GM12874 (cell line): ENCODE measurements at regions not wholly inside any gene's neighbourhood (a gene's known extent, or its start where the extent isn't known, plus 50 kb on each side); places are given as distances from the start of the nearest gene placed in this dataset.

Experiments
- CTCF ChIP-seq: IDR thresholded peaks from 2 replicates; pipeline ENCODE4 v1.5.1; 2011; ENCODE audit warnings: low read depth, mild to moderate bottlenecking, control low read depth, low read length, moderate library complexity; ENCODE audit not compliant: insufficient read depth

DNA sequence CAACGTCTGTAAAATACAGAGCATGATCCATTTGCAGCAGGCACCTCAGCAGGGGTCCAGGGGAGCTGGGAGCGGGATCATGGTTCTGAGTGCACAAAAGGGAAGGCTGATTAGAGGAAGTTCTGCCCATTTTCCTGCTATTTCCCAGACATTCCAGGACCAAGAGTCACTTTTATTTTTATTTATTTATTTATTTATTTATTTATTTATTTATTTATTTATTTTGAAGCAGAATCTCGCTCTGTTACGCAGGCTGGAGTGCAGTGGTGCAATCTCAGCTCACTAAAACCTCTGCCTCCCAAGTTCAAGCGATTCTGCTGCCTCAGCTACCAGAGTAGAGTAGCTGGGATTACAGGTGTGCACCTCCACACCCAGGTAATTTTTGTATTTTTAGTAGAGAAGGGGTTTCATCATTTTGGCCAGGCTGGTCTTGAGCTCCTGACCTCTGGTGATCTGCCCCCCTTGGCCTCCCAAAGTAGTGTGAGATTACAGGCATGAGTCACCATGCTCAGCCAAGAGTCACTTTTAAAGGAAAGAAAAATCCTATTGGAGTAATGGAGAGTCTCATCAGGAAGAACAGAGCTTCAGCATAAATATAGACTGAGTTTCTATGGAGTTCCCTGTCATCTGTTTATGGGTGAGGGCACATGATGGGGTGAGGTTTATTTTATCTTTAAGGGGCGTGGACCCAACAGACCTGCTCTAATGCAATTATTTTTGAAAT lies 355.2 kb downstream of the HAPSTR1 start:
- TF ChIP-seq CTCF = no peak

GRCh38 chr16:9447195-9447551 lies 355.7 kb downstream of the HAPSTR1 start:
- no peak for TF ChIP-seq CTCF

DNA sequence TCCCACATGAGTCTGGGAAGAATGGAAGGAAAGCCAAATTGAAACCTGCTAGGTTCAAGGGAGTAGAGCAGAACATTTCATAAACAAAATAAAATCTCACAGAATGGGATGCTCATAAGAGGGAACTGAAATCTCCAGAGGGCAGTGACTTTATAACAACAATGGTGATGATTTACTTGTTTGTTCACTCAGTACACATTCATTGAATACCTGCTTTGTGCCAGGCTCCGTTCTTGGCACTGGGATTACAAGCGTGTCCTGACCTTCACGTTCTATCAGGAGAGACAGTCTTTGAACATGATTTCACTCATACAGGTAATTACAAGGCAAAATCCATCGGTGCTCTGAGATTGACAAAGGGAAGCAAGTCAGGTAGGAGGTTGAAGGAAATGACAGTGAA lies 356.3 kb downstream of the HAPSTR1 start:
- TF ChIP-seq CTCF = no peak

GRCh38 chr16:9449597-9449996 lies 358.2 kb downstream of the HAPSTR1 start:
- TF ChIP-seq CTCF = no peak

DNA sequence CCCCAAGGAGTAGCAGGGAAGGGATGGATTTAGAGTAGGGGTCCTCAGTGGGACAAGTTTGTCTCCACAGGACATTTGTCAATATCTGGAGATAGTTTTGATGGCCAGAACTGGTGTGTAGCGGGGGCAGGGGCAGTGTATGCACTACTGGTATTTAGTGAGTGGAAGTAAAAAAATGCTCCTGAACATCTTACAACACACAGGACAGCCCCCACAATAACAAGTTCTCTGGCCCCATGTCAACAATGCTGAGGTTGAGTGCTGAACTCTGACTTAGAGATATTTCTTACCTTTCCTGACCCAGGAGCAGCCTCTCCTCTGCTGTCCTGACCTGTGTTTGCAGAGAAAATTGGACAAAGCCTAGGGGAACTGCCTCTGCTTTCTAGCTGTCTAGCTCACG lies 365.8 kb downstream of the HAPSTR1 start:
- TF ChIP-seq CTCF = no peak

DNA sequence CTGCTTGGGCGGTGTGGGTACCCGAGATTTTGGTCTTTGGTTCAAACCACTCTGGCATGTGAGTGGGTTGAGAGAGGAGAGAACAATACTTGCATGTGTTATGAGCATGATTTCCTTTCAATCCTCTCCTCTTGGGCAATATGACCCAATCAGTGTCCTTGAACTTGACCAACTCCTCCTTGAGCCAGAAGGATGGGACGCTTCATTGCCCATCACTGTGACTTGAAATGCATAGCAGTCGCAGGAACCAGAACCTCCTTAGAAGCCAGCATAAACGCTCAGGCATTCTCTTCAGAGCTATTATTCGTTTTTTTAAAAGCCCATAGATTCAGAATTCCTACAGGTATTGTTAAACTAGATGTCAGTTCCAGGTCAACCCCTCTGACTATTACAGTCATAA lies 367.4 kb downstream of the HAPSTR1 start:
- TF ChIP-seq CTCF = no peak

DNA sequence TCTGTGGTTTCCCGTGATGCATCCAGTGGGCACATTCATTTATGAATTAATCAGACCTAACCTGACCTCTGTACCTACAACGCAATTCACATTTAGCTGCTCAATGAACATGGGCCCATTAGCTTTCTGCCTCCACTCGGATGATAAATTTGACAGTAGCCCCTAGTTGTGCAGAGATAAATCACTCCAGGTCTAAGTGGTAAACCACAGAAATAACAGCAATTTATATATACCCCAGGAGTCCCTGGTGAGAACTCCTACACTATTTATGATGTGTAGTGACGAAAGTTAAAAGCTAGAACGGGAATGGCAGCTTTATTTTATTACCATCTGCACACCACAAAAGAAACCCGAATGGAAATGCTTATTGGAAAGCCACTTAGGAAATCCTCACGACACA lies 371.5 kb downstream of the HAPSTR1 start:
- TF ChIP-seq CTCF = no peak
